GM10266 (cell line): ENCODE measurements at regions not wholly inside any gene's neighbourhood (a gene's known extent, or its start where the extent isn't known, plus 50 kb on each side); places are given as distances from the start of the nearest gene placed in this dataset.

Experiments
- DNase-seq: peaks from one replicate; pipeline ENCODE4 v3.0.0; 2012; ENCODE audit errors: extremely low spot score
- CTCF ChIP-seq: IDR thresholded peaks from 2 replicates; pipeline ENCODE4 v1.5.1; 2012; ENCODE audit warnings: mild to moderate bottlenecking, low read depth; ENCODE audit not compliant: control insufficient read depth, insufficient read depth; ENCODE audit errors: missing control alignments

- no peak for DNase-seq
- TF ChIP-seq CTCF = no peak
Observed at GRCh38 chr3:112751564-112752512, 94.8 kb downstream of the CD200R1L start.

GRCh38 chr3:112751061-112751460 lies 95.6 kb downstream of the CD200R1L start:
- no peak for DNase-seq
- TF ChIP-seq CTCF = no peak

- DNase-seq = no peak
- TF ChIP-seq CTCF = no peak
Observed at GRCh38 chr3:112747624-112748023, 99.0 kb downstream of the CD200R1L start.

GRCh38 chr3:112746675-112747280 lies 99.9 kb downstream of the CD200R1L start:
- no peak for TF ChIP-seq CTCF
- DNase-seq = no peak

GRCh38 chr3:112745567-112746248 lies 101.0 kb downstream of the CD200R1L start:
- no peak for TF ChIP-seq CTCF

GRCh38 chr3:112744825-112745566 lies 101.7 kb downstream of the CD200R1L start:
- no peak for TF ChIP-seq CTCF
- DNase-seq = no peak

More at GRCh38 chr3:112745567-112746248, 101.0 kb downstream of the CD200R1L start:
- DNase-seq = no peak
